Activated CD4-positive, alpha-beta T cell treated with anti-CD3 and anti-CD28 coated beads, Interleukin-2, amount 10 ng/mL, durations not matched to agents 24 days and 14 days (primary cell): ENCODE measurements at regions not wholly inside any gene's neighbourhood (a gene's known extent, or its start where the extent isn't known, plus 50 kb on each side); places are given as distances from the start of the nearest gene placed in this dataset.
"Not testable (repeated sequence)": the region's sequence is repeated elsewhere in the genome, so short reads cannot be mapped to it uniquely, and the experiment has no call there.

Experiments used
- DNase-seq: peaks from one replicate; pipeline ENCODE4 v3.0.0; 2022
- H3K27ac Mint-ChIP-seq: one replicate; pipeline ENCODE4 v1.8.0; 2022; ENCODE audit warnings: mild to moderate bottlenecking, mixed read lengths
- H3K27me3 Mint-ChIP-seq: one replicate; pipeline ENCODE4 v1.8.0; 2022; ENCODE audit warnings: mixed read lengths
- H3K36me3 Mint-ChIP-seq: one replicate; pipeline ENCODE4 v1.8.0; 2022; ENCODE audit warnings: low read depth, mild to moderate bottlenecking, mixed read lengths
- H3K4me1 Mint-ChIP-seq: one replicate; pipeline ENCODE4 v1.8.0; 2021; ENCODE audit warnings: mixed read lengths
- H3K4me3 Mint-ChIP-seq: one replicate; pipeline ENCODE4 v1.8.0; 2022; ENCODE audit warnings: mild to moderate bottlenecking, moderate library complexity, mixed read lengths
- H3K9me3 Mint-ChIP-seq: one replicate; pipeline ENCODE4 v1.8.0; 2021; ENCODE audit warnings: mixed read lengths
- intact Hi-C: fragments of 100-400 bp; cut with micrococcal nuclease; formaldehyde crosslinking; loops from one replicate; pipeline ENCODE4 v1.15.1; 2023

DNA sequence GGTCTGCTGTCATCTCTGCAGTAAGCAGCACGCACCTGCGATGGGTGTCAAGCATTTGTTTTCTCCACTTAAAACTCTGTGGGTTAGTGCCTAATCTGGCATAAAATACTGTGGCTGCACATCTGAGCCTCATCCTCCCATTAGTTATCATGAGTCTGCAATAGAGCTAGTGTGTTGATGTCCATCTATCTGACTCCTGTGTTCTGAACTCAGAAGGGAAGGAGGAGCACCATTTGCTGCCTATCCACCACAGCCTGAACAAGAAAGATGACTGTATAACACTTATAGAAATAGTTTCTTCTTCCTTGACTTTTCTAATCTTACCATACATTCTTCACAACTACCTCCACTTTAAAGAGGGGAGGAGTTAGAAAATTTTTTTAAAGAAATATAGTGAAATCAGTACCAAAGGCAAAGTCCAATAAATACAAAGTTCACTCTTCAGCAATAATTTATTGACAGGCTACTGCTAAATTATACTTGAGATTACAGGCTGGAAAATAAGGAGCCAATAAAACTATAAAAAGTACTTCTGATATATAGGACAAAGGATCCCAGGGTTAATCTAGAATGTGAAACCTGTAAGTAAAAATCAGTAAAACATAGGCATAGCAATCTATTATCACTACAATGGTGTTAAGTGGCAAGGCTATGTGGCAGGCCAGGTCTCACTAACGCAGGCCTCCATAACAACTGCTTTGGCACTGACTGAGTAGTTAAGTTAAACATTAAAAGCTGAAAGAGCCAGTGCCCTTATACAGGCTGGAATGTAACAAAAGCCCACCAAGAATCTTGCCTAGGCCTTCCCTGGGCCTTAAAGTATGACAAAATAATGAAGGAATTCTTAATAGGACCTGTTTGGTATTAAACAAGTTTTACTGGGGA lies 70.2 kb downstream of the LGALS9C start:
- intact Hi-C loops, H3K9me3 Mint-ChIP-seq, H3K4me3 Mint-ChIP-seq, DNase-seq, H3K27me3 Mint-ChIP-seq, H3K27ac Mint-ChIP-seq, H3K4me1 Mint-ChIP-seq, H3K36me3 Mint-ChIP-seq: not testable (repeated sequence)

DNA sequence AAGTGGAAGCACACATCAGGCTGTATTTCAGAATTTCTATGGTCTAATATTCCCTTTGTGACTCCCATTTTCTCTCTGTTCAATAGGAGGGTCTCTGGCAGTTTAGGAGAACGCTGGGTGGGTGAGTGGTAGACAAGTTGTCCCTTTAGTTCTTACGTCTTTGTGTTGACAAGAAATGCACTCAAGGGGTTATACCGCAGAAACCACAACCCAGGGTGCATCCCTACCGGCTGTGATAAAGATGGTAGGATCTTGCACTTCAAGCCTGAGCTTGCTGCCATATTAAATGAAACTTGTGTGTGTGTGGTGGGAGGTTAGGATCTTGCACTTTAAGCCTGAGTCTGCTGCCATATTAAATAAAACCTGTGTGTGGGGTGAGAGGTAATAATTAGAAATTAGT lies 80.5 kb downstream of the LGALS9C start:
- intact Hi-C loops, H3K27ac Mint-ChIP-seq, H3K4me1 Mint-ChIP-seq, H3K9me3 Mint-ChIP-seq, H3K4me3 Mint-ChIP-seq, H3K36me3 Mint-ChIP-seq, H3K27me3 Mint-ChIP-seq: not testable (repeated sequence)
- peak; percentile 57 for DNase-seq

DNA sequence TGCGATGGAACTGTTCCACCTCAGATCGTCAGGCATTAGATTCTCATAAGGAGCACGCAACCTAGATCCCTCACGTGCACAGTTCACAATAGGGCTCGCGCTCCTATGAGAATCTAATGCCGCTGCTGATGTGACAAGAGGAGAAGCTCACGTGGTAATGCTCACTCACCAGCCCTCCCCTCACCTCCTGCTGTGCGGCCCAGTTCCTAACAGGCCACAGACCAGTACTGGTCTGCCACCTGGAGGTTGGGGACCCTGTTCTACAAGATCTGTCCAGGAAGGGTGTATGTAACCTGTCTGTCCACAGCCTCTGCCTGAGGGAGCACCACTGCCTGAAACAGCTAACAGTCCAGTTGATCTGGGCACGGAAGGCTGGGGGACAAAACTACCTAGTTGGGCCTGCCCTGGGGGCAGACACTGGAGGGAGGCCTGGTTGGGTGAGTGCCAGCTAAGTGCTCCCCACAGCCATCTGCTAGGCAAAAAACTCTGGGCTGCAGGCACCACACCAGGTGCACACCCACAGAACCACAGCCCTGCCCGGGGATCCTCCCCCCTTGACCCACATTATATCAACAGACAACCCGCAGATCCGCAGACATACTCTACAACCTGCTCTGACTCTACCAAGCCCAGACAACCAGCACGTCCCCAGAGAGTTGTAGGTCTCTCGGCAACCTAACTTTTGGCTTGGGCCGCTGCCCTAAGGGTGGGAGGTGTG lies 80.7 kb downstream of the TBC1D28 start:
- peak overlapping the region; percentile 30 for H3K4me3 Mint-ChIP-seq
- intact Hi-C loops, H3K27me3 Mint-ChIP-seq, H3K36me3 Mint-ChIP-seq, H3K27ac Mint-ChIP-seq, H3K4me1 Mint-ChIP-seq, H3K9me3 Mint-ChIP-seq, DNase-seq: not testable (repeated sequence)

DNA sequence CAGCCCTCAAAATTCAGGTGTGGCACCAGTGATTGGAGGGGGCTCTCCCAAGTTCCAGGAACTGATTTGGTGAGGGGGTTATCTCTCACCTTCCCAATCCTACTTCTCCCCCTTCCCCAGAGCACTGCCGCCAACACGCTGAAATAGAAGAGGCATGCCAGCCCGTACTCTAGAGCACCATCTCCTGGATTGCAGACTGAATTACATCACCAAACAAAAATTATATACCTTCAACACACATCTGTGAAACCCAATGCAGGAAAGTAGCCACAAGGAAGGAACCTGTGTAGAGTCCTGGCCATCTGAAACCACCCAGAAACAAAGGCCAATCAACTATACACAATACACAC lies 80.1 kb downstream of the TBC1D28 start:
- H3K36me3 Mint-ChIP-seq, H3K4me1 Mint-ChIP-seq, intact Hi-C loops, H3K27me3 Mint-ChIP-seq, H3K9me3 Mint-ChIP-seq: not testable (repeated sequence)
- Mint-ChIP-seq H3K27ac (peak overlapping the region; percentile 39), H3K4me3 (peak overlapping the region; percentile 30)
- peak; percentile 76 for DNase-seq

DNA sequence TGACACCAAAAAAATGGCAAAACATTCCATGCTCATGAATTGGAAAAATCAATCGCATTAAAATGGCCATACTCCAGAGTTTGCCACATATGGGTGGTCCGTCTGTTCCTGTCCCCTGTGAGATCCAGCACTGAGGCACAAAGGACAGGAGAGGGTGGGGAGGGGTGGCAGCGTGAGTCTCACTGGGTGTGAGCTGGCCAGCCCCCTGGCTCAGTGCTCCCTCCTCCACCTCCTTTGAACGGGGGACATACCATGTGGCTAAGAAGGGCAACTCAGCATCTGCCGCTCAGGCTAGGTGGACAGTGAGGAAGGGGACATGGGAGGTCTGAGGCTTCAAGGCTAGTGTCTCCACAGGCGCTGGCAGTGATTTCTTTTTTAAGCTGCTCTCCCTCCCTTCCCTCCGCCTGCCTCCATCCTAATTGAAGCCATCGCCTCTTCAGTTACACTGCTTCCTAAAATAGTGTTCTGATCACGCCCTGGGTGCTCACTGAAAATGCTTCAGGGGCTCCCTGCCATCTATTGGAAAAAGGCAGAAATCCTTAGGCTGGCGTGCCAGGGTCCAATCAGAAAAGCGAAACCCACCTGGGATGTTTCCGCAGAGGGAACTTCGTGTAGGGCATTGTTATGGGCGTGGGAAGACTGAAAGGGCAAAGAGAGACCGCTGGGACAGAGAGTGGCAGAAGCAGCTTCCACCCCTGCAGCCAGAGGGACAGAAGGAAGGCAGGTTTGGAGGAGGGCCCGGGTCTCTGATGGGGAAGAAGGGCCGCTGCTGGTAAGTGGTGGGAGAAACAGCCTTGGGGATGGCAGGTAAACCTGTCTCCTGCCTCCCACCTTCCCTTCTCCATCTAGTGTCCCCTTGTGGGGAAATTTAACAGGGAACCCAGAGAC lies 75.8 kb downstream of the TBC1D28 start:
- H3K36me3 Mint-ChIP-seq: peaks cover 12% of the 10 kb centered on the region
- DNase-seq, H3K27ac Mint-ChIP-seq, H3K27me3 Mint-ChIP-seq, H3K9me3 Mint-ChIP-seq, H3K4me3 Mint-ChIP-seq, H3K4me1 Mint-ChIP-seq, intact Hi-C loops: not testable (repeated sequence)

DNA sequence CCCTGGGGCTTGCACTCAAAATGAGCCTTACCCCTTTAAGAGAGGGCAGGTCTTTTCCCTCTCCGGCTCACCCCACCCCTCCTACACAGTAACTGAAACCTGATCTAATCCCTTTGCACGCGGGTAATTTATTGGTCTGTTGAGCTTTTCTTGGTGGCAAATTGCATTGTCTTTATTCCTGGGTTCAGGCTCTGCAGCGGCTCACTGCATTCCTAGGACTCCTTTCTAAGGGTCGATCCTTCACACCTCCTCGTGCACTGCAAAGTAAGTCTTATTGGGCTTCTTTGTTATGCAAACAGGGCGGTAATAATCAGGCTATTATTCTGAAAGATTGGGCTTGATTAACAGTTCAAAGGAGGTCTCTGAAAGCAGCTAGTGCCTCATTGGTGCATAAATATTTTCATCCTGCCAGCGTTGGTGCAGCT lies 74.7 kb downstream of the TBC1D28 start:
- H3K4me3 Mint-ChIP-seq, DNase-seq, intact Hi-C loops, H3K27me3 Mint-ChIP-seq, H3K4me1 Mint-ChIP-seq, H3K9me3 Mint-ChIP-seq, H3K27ac Mint-ChIP-seq: not testable (repeated sequence)
- H3K36me3 Mint-ChIP-seq: peaks cover 13% of the 10 kb centered on the region

DNA sequence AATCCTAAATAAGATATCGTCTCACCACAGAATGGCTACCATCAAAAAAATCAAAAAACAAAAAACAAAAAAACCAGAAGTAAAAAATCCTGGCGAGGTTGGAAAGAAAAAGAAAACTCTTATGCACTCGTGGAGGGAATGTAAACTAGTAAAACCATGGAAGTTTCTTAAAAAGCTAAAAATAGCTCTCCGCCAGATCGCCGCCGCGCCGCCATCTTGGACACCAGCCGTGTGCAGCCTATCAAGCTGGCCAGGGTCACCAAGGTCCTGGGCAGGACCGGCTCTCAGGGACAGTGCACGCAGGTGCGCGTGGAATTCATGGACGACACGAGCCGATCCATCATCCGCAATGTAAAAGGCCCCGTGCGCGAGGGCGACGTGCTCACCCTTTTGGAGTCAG lies 71.7 kb downstream of the TBC1D28 start:
- DNase-seq, H3K4me3 Mint-ChIP-seq, intact Hi-C loops, H3K9me3 Mint-ChIP-seq, H3K4me1 Mint-ChIP-seq, H3K27ac Mint-ChIP-seq, H3K27me3 Mint-ChIP-seq: not testable (repeated sequence)
- peaks cover 14% of the 10 kb centered on the region for H3K36me3 Mint-ChIP-seq

DNA sequence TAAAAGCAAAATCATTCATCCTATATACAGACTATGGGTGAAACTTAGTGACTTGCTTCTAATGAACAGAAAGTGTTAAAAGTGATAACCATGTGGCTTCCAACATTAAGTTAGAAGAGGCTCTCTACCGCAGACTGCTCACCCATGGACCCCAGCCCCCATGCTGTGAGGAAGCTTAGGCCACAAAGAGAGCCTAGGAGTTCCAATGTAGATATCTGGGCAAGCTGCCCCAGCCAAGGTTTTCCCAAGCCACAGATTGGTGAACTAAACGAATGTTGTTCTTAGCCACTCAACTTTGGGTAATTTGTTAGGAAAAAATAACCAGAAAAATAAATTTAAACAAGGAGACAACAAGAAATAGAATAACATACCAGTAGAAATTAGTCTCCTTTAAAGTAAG lies 70.1 kb downstream of the TBC1D28 start:
- H3K27me3 Mint-ChIP-seq, H3K9me3 Mint-ChIP-seq, DNase-seq, intact Hi-C loops, H3K4me3 Mint-ChIP-seq, H3K27ac Mint-ChIP-seq, H3K4me1 Mint-ChIP-seq: not testable (repeated sequence)
- H3K36me3 Mint-ChIP-seq: peaks cover 13% of the 10 kb centered on the region
